LHCN-M2 (cell line): ENCODE measurements at regions not wholly inside any gene's neighbourhood (a gene's known extent, or its start where the extent isn't known, plus 50 kb on each side); places are given as distances from the start of the nearest gene placed in this dataset.

ENCODE experiments used
- DNase-seq: peaks from one replicate; pipeline ENCODE4 v3.0.0-alpha.2; 2012; ENCODE audit warnings: low read depth

DNA sequence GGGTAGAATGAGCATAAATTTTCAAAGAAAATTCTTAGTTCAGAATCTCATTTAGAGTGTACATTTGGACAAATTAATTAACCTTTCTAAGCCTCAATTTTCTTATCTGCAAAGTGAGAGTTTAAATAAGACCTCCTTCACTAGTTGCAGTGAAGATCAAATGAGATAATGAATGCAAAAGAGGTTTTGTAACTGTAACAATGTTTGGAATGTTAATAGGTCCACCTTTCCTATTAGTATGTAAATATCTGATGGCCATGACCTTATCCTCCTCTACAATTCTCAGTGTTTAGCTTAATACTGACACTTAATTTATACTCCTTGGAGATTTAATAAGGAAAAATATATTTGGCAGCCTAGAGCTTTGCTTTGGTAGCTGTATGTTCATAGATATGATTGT is 138.8 kb downstream of the GABRG1 start:
- no peak for DNase-seq

DNA sequence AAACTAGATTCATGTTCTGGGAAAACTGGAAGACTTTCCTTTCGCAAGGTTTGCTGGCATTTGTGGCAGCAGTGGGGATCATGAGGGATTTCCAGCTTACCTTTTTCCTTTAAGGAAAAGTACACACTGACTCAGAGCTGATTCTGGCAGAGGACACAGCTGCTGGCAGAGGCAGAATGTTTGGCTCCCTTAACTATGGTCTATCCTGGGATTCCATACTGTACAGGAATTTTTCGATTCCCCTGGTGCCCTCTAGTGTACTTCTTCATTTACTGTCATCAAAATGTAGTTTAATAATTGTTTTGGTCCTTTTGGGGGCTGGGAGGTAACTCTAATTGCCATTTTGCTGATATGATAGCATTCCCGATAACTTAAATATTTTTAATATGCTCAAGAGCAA is 152.7 kb downstream of the GABRG1 start:
- no peak for DNase-seq

DNA sequence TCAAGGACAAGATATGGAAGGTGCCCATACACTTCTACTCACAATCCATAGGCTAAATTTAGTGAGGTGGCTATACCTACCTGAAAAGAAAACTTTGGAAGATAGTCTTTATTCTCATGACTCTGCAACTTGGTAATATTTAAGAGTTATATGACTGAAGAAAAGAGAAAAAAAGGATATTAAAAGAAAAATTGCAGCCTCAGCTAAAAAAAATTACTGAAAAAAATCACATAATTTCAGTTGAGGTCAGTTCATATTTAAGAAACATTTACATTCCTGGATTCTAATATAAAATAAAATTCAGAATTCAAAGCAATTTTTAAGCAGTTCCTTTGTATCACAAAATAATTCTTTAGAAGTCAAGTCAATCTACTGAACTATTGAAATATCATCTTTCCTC is 166.5 kb downstream of the GABRG1 start:
- DNase-seq = no peak

DNA sequence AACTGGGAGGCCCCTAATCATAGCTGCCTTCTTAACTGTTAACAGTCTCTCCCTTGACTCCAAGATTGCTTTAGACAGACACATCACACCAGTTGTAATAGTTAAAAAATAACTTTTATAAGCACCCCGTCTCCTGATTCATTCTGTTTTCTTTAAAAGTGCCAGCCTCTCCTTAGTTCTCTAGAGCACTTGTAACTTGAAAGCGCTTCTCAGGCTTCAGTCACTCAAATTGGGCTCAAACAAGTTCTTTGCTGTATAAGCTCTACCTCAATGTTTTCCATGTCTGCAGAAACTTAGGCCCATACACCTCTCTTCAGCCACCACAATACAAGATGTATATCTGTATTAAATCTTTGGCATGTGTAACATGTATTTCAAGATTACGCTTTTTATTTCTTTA is 169.6 kb downstream of the GABRG1 start:
- no peak for DNase-seq

DNA sequence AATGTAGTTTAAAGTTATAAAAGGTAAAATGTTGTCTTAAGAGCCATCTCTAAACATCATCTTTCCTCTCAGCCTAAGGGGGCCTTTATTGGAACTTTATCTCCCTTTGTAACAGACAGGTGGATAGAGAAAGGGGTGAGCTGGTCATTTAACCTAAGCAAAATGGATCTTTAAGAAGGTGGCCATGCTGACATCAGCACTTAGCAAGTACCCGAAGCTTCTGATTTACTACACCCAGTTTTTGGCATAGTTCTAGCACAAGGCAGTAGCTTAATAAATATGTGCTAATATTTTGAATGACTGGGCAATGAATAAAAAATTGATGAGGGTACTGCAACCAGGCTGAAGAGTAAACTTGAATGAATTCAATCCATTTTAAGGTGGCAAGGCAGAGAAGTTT is 172.7 kb downstream of the GABRG1 start:
- no peak for DNase-seq

DNA sequence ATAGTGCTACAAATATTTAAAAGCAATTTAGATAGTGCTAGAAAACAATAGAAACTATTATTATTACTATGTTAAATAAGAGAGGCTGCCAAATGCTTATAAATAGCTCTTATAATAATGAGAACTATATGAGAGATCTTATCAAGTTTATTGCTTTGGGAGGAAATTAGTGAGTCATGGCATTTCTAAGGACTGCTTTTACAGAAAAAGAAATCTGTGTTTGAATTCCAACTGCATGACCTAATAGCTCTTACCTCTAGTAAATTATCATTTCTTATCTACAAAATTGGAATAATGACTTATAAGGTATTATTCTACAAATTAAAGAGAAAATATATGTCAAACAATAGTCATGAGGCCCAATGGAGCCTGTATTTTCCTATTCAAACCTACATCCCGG is 177.2 kb downstream of the GABRG1 start:
- DNase-seq = no peak

DNA sequence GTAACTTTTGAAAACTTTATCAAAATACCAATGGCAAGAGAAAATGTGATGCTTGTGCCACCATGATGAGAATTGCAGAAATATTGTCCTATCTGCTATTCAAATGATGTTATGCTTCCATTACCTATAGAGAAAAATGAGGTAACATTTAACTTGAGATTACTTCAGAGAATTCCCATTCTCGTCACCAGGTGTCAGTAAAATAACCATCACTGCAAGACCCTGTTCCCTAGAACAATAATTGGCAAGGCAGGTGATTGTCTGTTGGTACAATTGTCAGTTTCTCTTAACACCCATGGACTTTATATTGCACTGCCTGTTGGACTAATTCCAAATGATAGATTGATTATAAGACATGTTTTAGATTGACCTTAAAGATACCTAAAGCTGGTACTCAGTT is 179.9 kb downstream of the GABRG1 start:
- DNase-seq = no peak

DNA sequence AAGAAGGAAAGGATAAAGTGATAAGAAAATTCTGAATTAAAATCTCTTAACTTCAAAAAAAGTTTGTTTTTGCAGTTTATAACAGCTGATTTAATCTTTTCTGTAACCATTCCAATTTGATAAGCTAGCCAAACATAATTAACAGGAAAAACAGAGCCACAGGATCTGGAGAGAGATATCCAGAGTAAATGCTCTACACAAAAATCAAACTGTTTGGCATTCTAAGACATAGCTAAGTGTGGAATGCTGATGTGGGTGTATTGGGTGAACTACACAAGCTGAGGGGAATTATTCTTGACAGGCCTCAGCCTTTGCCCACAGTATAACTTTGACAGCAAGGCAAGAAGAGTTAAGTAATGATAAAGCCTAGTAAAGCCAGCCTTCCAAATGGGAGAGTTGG is 184.8 kb downstream of the GABRG1 start:
- no peak for DNase-seq

DNA sequence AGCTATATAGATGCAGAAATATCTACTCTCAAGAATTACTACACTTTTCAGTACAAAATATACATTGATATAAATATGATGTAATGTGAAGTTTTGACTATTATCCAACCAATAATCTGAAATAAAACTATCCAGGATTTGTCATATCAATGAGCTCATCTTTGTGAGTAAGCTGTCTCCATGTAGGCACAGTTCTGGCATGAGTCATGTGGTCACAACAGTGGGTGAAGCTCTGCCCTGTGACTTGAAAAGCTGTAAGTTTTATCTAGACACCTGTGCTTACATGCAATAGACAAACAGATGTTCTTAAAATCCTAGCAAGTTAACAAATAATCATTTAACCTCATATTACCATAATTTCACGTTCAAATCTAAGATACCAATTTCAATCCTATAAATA is 192.7 kb downstream of the GABRG1 start:
- no peak for DNase-seq

DNA sequence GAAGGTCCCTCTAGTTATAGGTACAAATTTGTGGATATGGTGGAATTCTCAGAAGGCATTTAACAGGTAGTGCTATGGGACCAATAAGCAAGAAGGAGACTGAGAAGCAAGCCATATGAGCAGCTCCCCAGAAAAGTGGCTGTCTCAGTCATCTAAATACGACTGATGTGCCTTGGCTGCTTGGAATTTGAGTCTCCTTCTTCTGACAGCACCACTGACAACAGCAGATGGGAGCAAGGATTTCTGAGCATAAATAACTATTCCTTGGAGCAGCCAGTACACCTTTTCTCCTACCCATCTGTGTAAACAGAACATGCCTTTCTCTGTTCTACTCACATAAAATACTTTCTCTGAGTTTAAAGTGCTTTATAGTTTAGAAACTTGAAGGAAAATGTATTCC is 196.2 kb downstream of the GABRG1 start:
- DNase-seq = no peak

DNA sequence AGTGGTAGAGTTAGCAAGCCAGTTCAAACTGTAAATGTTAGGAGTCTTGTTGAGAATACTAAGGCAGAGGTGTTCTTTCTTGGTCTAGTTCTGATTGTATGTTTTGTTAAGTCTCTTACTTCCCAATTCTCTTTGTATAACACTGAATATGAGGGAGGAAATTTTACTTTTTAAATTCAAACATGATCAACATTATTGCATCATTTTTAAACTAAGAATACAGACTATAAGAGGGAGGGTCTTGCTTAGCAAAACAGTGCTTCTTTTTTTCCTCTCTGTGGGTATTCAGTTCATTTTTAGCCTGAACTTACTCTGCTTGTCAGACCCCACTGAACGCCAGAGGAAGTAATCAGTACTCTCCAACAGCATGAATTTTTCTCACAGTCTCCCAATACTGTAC is 198.0 kb downstream of the GABRG1 start:
- no peak for DNase-seq

DNA sequence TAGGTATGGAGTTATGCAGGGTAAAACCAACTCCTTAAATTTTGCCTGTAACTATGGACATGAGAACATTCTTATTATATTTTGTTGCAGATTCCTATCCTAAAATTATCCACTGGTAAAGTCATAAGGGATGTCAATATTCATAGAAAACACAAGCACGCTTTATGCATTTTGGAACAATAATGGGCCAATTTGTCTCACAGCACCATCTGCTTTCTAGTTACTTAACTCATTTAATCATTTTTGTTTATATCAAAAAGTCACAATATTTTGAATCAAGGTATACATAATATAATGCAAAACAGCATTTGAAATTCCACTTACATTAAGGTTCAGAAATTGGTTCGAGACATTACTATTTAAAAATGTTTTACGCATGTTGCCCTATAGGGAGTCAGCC is 203.0 kb downstream of the GABRG1 start:
- DNase-seq = no peak

DNA sequence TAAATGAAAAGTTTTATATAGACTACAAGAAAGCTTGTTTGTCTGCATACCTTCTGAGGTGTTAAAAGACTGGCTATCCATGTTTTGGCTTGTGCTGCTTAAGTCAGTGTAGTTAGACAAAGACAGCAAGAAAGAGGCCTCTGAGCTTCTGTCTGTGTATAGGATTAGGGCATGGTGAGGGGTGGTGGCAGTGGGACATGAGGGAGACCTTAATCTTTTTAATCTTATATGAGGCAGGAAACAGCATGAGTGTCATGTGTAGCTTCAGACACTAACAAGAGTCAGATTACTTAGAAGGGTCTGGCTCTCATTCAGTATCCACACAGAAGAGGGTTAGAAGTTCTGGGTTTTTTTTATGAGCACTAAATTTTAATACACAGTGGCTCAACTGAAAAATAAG is 213.3 kb downstream of the GABRG1 start:
- DNase-seq = no peak

DNA sequence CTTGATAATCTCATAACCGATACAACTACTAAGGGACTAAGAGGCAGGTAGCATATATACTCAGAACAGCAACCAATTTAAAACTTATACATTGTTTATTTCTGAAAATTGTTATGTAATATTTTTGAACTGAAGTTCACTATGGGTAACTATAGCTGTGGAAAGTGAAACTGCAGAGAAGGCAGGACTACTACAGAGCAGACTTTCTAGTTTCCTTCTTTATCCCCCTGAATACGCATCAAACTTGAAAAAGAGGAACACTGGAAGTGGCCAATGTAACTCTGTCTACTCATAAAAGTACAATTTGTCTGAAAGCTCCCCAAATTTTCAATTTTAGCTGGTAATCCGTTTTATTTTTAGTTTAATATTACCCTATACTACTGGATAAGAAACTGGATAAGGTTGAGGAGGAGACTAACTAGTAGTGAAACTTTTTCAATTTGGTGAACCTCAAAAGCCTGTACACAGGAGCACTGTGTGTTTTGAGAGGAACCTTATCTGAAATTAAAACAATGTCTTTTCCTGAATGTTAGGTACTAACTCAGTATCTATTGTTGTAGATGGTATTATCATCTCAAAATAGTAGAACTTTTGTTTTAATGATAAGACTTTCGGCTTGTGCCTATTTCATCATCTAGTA is 225.8 kb downstream of the GABRG1 start:
- no peak for DNase-seq

DNA sequence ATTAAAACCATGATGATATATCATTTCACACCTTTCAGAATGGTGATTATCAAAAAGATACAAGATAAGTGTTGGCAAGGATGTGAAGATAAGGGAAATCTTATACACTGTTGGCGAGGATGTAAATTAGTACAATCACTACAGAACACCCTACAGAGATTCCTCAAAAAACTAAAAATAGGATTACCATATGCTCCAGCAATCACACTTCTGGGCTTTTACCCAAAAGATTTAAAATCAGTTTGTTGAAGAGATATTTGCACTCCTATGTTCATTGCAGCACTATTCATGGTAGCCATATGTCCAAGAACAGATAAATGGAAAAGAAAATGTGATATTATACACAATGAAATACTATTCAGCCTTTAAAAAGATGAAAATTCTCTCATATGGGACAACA is 240.4 kb downstream of the GABRG1 start:
- DNase-seq = no peak

DNA sequence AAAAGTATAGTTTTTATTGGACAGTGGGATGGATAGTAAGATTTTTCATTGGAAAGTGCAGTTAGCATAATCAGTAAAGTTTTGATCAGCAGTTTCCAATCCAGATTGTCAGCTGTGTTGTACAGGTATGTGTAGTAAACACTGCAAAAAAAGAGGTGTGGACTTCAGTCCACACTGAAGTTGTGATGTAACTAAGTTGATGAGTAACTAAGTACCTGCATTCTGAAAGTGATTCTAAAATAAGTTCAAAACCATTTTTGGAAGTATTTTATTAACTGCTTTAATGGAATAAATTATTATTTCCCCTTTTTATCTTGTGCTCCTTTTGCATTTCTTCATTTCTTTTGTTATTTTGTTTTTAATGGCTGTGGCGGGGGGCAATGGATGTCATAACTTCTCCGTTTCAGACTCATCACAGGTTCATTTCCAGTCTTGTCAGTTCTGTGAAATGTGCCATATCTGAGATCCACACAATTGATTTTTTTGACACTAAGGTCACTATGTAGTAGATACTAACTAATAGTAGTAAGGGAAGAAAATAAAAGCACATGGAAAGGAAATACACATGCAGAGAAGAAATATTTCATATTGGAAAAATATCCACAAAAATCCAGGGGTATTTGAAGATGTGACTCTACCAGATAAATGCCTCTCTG is 247.5 kb downstream of the GABRG1 start:
- DNase-seq = no peak

DNA sequence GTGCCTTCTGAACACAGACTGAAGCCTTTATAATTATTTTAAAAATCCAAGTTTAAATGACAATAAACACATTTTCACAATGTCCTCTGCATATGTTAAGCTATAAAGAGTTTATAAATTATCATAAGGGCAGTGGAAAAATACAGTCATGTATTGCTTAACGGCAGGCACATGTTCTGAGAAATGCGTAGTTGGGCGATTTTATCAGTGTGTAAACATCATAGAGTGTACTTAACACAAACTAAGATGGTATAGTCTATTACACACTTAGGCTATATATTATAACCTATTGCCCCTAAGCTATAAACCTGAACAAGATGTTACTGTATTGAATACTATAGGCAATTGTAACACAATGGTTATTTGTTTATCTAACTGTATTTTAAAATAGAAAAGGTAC is 254.7 kb downstream of the GABRG1 start:
- DNase-seq = no peak

DNA sequence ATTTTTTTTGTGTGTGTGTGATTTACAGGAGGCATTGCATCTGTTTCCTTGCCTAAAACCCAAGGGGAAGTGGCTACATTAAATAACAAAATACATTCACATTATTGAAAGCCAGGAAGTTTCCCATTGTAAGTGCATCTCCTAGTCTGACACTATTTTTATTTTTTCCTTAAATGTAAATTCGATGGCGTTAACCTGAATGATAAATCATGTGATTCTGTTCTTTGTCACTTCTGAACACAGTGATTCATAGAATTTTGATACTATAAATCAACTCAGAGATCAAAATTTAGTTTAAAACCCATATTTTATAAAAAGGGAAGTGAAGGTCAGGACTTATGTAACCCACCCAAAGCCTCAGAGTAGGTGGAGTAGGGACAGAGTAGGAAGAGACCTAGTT is 258.1 kb downstream of the GABRG1 start:
- no peak for DNase-seq

DNA sequence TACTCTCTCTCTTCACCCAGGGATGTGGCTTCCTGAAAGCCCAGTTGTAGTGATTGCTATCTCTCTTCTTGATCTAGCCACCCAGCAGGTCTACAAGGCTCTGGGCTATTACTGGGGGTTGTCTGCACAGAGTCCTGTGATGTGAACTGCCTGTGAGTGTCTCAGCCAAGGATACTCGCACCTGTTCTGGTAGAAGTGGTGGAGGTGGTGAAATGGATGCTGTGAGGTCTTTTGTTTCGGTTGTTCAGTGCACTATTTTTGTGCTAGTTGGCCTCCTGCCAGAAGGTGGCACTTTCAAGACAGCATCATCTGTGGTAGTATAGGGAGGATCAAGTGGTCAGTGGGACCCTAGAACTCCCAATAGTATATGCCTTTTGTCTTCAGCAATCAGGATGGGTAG is 268.0 kb downstream of the GABRG1 start:
- DNase-seq = no peak

DNA sequence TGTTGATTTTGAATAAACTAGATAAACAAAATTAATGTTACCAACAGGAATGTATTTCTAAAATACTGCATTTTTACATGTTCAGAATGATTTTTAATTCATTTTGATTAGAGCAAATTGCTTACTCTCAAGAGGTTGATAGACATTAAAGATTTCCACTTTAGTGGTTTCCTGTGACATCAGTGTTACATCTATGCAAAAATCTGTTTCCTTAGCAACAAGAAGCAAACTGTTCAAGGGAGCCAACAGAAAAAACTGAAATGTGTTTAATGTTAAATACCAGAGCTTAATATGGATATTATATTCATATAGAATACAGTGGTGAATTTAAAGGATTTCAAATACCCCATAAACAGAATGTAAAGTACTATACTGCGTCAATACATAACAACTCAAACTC is 277.8 kb downstream of the GABRG1 start:
- no peak for DNase-seq

DNA sequence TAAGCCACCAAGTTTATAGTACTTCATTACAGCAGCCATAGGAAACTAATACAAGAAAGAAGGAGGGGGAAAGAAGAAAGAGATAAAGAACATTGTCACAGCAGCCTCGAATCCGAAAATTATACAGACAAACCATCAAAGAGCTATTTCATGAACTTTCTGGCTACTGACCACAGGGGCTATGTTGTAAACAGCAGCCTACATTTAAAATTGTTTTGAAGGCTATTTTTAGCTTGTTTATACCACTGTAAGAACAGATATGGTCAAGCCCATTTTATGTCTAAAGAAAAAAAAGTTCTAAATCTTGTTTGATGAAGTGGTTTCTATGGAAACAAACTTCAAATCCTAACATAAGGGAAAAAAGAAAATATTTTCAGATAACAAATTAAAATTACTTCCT is 282.1 kb downstream of the GABRG1 start:
- DNase-seq = no peak

DNA sequence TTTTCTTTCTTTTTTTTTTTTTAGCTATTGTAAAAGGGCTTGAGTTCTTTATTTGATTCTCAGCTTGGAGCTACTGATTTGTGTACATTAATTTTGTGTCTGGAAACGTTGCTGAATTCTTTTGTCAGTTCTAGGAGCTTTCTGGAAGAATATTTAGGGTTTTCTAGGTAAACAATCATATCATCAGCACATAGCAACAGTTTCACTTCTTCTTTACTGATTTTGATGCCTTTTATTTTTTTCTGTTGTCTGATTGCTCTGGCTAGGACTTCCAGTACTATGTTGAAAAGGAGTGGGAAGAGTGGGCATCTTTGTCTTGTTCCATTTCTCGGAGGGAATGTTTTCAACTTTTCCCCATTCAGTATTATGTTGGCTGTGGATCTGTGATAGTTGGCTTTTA is 292.2 kb downstream of the GABRG1 start:
- DNase-seq = no peak

DNA sequence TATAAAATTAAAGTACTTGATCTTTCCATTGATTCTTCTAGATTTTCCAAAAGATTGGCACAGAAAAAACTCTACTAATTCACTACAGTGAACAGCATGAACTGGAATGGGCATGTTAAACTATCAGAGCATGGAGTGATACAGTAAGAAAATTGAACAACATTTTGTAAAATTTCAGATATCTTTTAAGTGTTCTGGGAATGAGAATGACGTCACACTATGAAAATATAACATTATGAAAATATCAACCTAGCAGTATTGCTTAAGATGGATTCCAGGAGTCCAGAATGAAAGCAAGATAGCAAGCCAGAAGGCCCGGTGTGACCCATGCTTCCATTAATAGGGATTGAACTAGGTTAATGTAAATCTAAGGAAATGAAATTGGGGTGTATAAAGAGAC is 319.9 kb downstream of the GABRG1 start:
- no peak for DNase-seq

DNA sequence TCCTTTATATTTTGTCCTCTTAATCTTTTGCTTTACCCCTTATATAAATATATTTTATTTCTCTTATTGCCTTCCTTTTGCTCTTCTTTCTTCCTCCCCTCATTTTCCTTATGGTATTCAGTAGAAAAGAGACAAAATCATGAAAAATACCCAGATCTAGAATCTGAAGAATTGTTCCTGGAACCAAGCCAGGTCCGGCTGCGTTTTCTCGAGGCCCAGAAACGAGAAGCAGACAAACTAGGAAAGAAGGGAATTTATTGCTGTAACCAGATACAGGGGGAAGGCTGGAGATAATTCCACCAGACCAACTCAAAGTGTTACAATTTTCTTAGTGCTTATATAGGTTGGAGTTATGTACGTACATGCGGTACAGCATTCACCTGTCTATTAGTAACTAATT is 328.7 kb downstream of the GABRG1 start:
- DNase-seq = no peak
